Stimulated activated CD4-positive, alpha-beta T cell treated with anti-CD3 and anti-CD28 coated beads, TNF-alpha, amount 100 ng/mL, for 48 hours (primary cell): ENCODE measurements at regions not wholly inside any gene's neighbourhood (a gene's known extent, or its start where the extent isn't known, plus 50 kb on each side); places are given as distances from the start of the nearest gene placed in this dataset.
"Not testable (repeated sequence)": the region's sequence is repeated elsewhere in the genome, so short reads cannot be mapped to it uniquely, and the experiment has no call there.

Experiments
- DNase-seq, 3 donors: peaks; one replicate each; pipeline ENCODE4 v3.0.0-alpha.2; 2020; ENCODE audit warnings: low read depth in 3 of 3

- DNase-seq = no peak
Observed at GRCh38 chr1:104463126-104463697, 713.5 kb downstream of the AMY1C start.

- no peak for DNase-seq
Observed at GRCh38 chr1:104466068-104466467, 716.4 kb downstream of the AMY1C start.

- DNase-seq = no peak
Observed at GRCh38 chr1:104467590-104467989, 717.9 kb downstream of the AMY1C start.

GRCh38 chr1:104468282-104468681 is 718.6 kb downstream of the AMY1C start:
- no peak for DNase-seq

- DNase-seq = no peak
Observed at GRCh38 chr1:104476126-104476525, 726.4 kb downstream of the AMY1C start.

GRCh38 chr1:104488296-104489015 is 738.8 kb downstream of the AMY1C start:
- DNase-seq = no peak

- no peak for DNase-seq
Observed at GRCh38 chr1:104526158-104526795, 776.6 kb downstream of the AMY1C start.

- DNase-seq = no peak
Observed at GRCh38 chr1:104531990-104532389, 782.3 kb downstream of the AMY1C start.

- DNase-seq = no peak
Observed at GRCh38 chr1:104574620-104575019, 824.9 kb downstream of the AMY1C start.

GRCh38 chr1:104592926-104593325 is 843.2 kb downstream of the AMY1C start:
- DNase-seq = no peak

- no peak for DNase-seq
Observed at GRCh38 chr1:104593413-104594187, 843.9 kb downstream of the AMY1C start.

- DNase-seq = no peak
Observed at GRCh38 chr1:104617474-104617873, 867.8 kb downstream of the AMY1C start.

- DNase-seq = no peak
Observed at GRCh38 chr1:104621221-104621620, 871.5 kb downstream of the AMY1C start.

GRCh38 chr1:104624538-104624937 is 874.8 kb downstream of the AMY1C start:
- DNase-seq = no peak

GRCh38 chr1:104629589-104629988 is 879.9 kb downstream of the AMY1C start:
- no peak for DNase-seq

- no peak for DNase-seq
Observed at GRCh38 chr1:104630567-104631149, 881.0 kb downstream of the AMY1C start.

GRCh38 chr1:104636581-104636980 is 886.9 kb downstream of the AMY1C start:
- DNase-seq = no peak

GRCh38 chr1:104646233-104646632 is 896.5 kb downstream of the AMY1C start:
- no peak for DNase-seq

GRCh38 chr1:104648269-104648691 is 898.6 kb downstream of the AMY1C start:
- DNase-seq = no peak

GRCh38 chr1:104664374-104664773 is 914.7 kb downstream of the AMY1C start:
- DNase-seq = not testable (repeated sequence)

- DNase-seq = no peak
Observed at GRCh38 chr1:104665300-104665699, 915.6 kb downstream of the AMY1C start.
